HG03095 (cell line): ENCODE measurements at regions not wholly inside any gene's neighbourhood (a gene's known extent, or its start where the extent isn't known, plus 50 kb on each side); places are given as distances from the start of the nearest gene placed in this dataset.
"Not testable (repeated sequence)": the region's sequence is repeated elsewhere in the genome, so short reads cannot be mapped to it uniquely, and the experiment has no call there.

Source experiments
- ATAC-seq: cut with Tn5 transposase; IDR thresholded peaks from one replicate; pipeline ENCODE4 v1.9.1; 2021; ENCODE audit warnings: moderate library complexity; ENCODE audit not compliant: unreplicated experiment

GRCh38 chr11:127795326-127795725 is 792.0 kb downstream of the ETS1 start:
- no peak for ATAC-seq

- no peak for ATAC-seq
Measured at GRCh38 chr11:127791844-127792243, 791.3 kb upstream of the KIRREL3 start.

- no peak for ATAC-seq
Measured at GRCh38 chr11:127790592-127790991, 790.0 kb upstream of the KIRREL3 start.

- no peak for ATAC-seq
Measured at GRCh38 chr11:127789927-127790326, 789.4 kb upstream of the KIRREL3 start.

- not testable (repeated sequence) for ATAC-seq
Measured at GRCh38 chr11:127772938-127773337, 772.4 kb upstream of the KIRREL3 start.

- ATAC-seq, result not testable (repeated sequence)
Measured at GRCh38 chr11:127768931-127769330, 768.4 kb upstream of the KIRREL3 start.

- ATAC-seq, result no peak
Measured at GRCh38 chr11:127766734-127767133, 766.2 kb upstream of the KIRREL3 start.

GRCh38 chr11:127738771-127739286 is 738.3 kb upstream of the KIRREL3 start:
- ATAC-seq, result no peak

GRCh38 chr11:127737499-127737898 is 736.9 kb upstream of the KIRREL3 start:
- ATAC-seq, result no peak

- ATAC-seq, result no peak
Measured at GRCh38 chr11:127733552-127733951, 733.0 kb upstream of the KIRREL3 start.

GRCh38 chr11:127726367-127726766 is 725.8 kb upstream of the KIRREL3 start:
- ATAC-seq, result no peak

- ATAC-seq, result no peak
Measured at GRCh38 chr11:127723714-127724113, 723.1 kb upstream of the KIRREL3 start.

GRCh38 chr11:127713226-127713625 is 712.7 kb upstream of the KIRREL3 start:
- no peak for ATAC-seq

GRCh38 chr11:127711748-127712147 is 711.2 kb upstream of the KIRREL3 start:
- ATAC-seq, result no peak

GRCh38 chr11:127710831-127711230 is 710.3 kb upstream of the KIRREL3 start:
- ATAC-seq, result no peak

GRCh38 chr11:127709960-127710359 is 709.4 kb upstream of the KIRREL3 start:
- no peak for ATAC-seq

GRCh38 chr11:127693686-127694085 is 693.1 kb upstream of the KIRREL3 start:
- no peak for ATAC-seq

- ATAC-seq, result no peak
Measured at GRCh38 chr11:127683321-127683720, 682.8 kb upstream of the KIRREL3 start.

- ATAC-seq, result no peak
Measured at GRCh38 chr11:127679816-127680545, 679.4 kb upstream of the KIRREL3 start.

- ATAC-seq, result no peak
Measured at GRCh38 chr11:127678631-127679030, 678.1 kb upstream of the KIRREL3 start.

- ATAC-seq, result no peak
Measured at GRCh38 chr11:127677660-127678425, 677.3 kb upstream of the KIRREL3 start.

GRCh38 chr11:127675581-127675980 is 675.0 kb upstream of the KIRREL3 start:
- no peak for ATAC-seq
